HEK293T (cell line): ENCODE measurements at regions not wholly inside any gene's neighbourhood (a gene's known extent, or its start where the extent isn't known, plus 50 kb on each side); places are given as distances from the start of the nearest gene placed in this dataset.

ENCODE experiments used
- ARNT ChIP-seq: fragments of 450-650 bp; IDR thresholded peaks from 2 replicates; pipeline ENCODE4 v1.6.1; 2017; ENCODE audit warnings: mild to moderate bottlenecking
- HDGF ChIP-seq: fragments of 450-650 bp; IDR thresholded peaks from 2 replicates; pipeline ENCODE4 v1.6.1; 2017; ENCODE audit warnings: antibody characterized with exemption, borderline replicate concordance

- TF ChIP-seq ARNT (no peak), HDGF (no peak)
These were observed 100.4 kb downstream of the RFC3 start for GRCh38 chr13:33918199-33918932.
